ENCODE measurements at regions not wholly inside any gene's neighbourhood (a gene's known extent, or its start where the extent isn't known, plus 50 kb on each side); places are given as distances from the start of the nearest gene placed in this dataset.

- Mint-ChIP-seq H3K27ac (no peak overlapping the region), H3K4me1 (ENCODE audit: low read depth) (peaks cover 27% of the 10 kb centered on the region), H3K9me3 (no peaks in the 10 kb centered on the region)
Observed at GRCh38 chr17:51423421-51424160, 163.2 kb downstream of the UTP18 start.

GRCh38 chr17:51425773-51426172 lies 165.4 kb downstream of the UTP18 start:
- no peak for ATAC-seq

More at GRCh38 chr17:51423421-51424160, 163.2 kb downstream of the UTP18 start:
- Mint-ChIP-seq H3K27me3 (no peaks in the 10 kb centered on the region), H3K4me3 (no peak overlapping the region), H3K36me3 (ENCODE audit: low read depth) (no peaks in the 10 kb centered on the region)
- POLR2A ChIA-PET: no interaction called here
- DNase-seq (no peak), ATAC-seq (no peak)
- no peak for TF ChIP-seq CTCF (IDR thresholded peaks at IDR 0.05)
- CTCF ChIA-PET: interaction anchor here (1.0 to 1.9 kb wide), 3 partner anchors 13 to 52 kb away, joined by 3 to 5 read pairs (median 4); no protein-coding TSS in a partner anchor
- intact Hi-C loops (cut with micrococcal nuclease): no loop called here

GRCh38 chr17:51427323-51427811 lies 167.0 kb downstream of the UTP18 start:
- peak overlapping the region; percentile 83 for H3K27ac Mint-ChIP-seq
- CTCF ChIA-PET: interaction anchor here (2.5 kb wide), 1 partner anchor 34 kb away, joined by 8 read pairs; no protein-coding TSS in a partner anchor
- ATAC-seq (peak; percentile 51), DNase-seq (peak; percentile 24)
- H3K27me3 Mint-ChIP-seq: no peaks in the 10 kb centered on the region
- H3K9me3 Mint-ChIP-seq: no peaks in the 10 kb centered on the region
- POLR2A ChIA-PET: interaction anchor here (1.0 kb wide), 1 partner anchor 43 kb away, joined by 3 read pairs; no protein-coding TSS in a partner anchor
- intact Hi-C loops (cut with micrococcal nuclease): no loop called here
- peaks cover 49% of the 10 kb centered on the region for H3K4me1 Mint-ChIP-seq (ENCODE audit: low read depth)
- peak overlapping the region; percentile 28 for H3K4me3 Mint-ChIP-seq
- TF ChIP-seq CTCF (IDR thresholded peaks at IDR 0.05): no peak
- peaks cover 3% of the 10 kb centered on the region for H3K36me3 Mint-ChIP-seq (ENCODE audit: low read depth)

More at GRCh38 chr17:51425773-51426172, 165.4 kb downstream of the UTP18 start:
- Mint-ChIP-seq H3K27ac (no peak overlapping the region), H3K4me3 (no peak overlapping the region), H3K27me3 (no peaks in the 10 kb centered on the region), H3K36me3 (ENCODE audit: low read depth) (peaks cover 3% of the 10 kb centered on the region), H3K4me1 (ENCODE audit: low read depth) (peaks cover 44% of the 10 kb centered on the region), H3K9me3 (no peaks in the 10 kb centered on the region)
- intact Hi-C loops (cut with micrococcal nuclease): no loop called here
- ChIA-PET POLR2A (no interaction called here), CTCF (no interaction called here)
- DNase-seq: no peak
- TF ChIP-seq CTCF (IDR thresholded peaks at IDR 0.05): no peak

GRCh38 chr17:51427856-51428255 lies 167.5 kb downstream of the UTP18 start:
- intact Hi-C loops (cut with micrococcal nuclease): no loop called here
- POLR2A ChIA-PET: interaction anchor here (1.0 kb wide), 1 partner anchor 44 kb away, joined by 3 read pairs; no protein-coding TSS in a partner anchor
- Mint-ChIP-seq H3K4me3 (peak overlapping the region; percentile 28), H3K36me3 (ENCODE audit: low read depth) (peaks cover 3% of the 10 kb centered on the region), H3K9me3 (no peaks in the 10 kb centered on the region), H3K27ac (peak overlapping the region; percentile 83), H3K4me1 (ENCODE audit: low read depth) (peaks cover 49% of the 10 kb centered on the region), H3K27me3 (no peaks in the 10 kb centered on the region)
- DNase-seq (peak; percentile 85), ATAC-seq (peak; percentile 97)
- CTCF ChIA-PET: interaction anchor here (0.8 to 2.5 kb wide), 2 partner anchors 13 to 34 kb away, joined by 3 to 8 read pairs; no protein-coding TSS in a partner anchor
- no peak for TF ChIP-seq CTCF (IDR thresholded peaks at IDR 0.05)
